Epidermal melanocyte (primary cell): ENCODE measurements at regions not wholly inside any gene's neighbourhood (a gene's known extent, or its start where the extent isn't known, plus 50 kb on each side); places are given as distances from the start of the nearest gene placed in this dataset.

Source experiments
- DNase-seq: peaks from one replicate; pipeline ENCODE4 v3.0.0; 2011; ENCODE audit warnings: low spot score; ENCODE audit not compliant: insufficient read length

DNA sequence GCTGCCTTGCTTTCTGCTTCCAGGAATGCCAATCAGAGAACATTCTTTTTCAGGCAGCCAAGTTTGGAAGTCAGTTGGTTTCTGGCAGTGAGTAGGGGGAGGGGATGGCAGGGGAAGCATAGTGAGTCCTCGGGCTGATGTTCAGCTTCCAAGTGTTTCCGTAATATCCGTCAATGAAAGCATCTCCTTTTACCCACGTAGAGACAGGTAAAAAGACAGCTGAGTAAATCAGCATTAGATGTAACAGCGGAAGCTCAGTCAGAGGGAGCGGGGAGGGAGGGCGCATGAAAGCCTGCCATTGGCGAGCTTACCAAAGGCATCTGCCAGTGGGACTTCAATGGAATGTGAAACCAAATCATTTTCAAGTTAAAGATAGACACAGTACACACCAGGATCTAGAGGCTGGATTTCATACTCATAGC, 117.1 kb upstream of the DTNA start:
- no peak for DNase-seq

DNA sequence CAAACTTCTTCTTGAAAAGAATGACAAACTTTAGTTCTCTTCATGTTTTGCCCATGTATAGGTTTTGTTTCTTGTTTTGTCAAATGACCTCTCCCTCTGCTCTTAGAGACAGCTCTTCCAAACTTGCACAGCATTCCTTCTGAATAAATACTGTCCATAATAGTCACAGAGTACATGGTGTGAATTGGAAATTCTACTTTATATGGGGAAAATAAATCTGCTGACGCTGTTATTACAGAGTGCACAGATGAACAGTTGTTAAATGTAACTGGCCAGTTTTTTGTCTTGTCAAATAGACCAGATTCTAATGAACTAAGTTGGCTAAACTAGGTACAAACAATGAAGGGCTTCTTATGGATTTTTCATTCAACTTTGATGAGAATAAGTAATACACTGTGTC, 115.8 kb upstream of the DTNA start:
- DNase-seq: no peak

DNA sequence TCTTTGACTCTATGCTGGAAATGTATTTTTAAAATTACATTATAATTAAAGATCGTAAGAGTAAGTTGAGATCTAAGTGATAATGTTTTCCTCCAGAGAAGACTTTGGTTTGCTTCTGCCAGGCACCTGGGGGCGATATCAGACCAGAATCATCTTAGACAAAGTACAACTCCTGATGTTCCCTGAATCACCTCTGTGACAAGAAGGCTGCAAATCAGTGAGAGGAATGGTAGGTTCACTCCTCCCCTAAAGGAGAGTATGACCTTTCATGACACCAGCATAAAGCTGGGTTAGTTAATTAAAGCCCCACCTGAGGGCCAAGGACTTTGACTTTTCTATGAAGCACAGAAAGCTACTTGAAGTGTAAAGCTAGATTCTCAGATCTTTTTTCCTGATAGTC, 114.4 kb upstream of the DTNA start:
- no peak for DNase-seq

DNA sequence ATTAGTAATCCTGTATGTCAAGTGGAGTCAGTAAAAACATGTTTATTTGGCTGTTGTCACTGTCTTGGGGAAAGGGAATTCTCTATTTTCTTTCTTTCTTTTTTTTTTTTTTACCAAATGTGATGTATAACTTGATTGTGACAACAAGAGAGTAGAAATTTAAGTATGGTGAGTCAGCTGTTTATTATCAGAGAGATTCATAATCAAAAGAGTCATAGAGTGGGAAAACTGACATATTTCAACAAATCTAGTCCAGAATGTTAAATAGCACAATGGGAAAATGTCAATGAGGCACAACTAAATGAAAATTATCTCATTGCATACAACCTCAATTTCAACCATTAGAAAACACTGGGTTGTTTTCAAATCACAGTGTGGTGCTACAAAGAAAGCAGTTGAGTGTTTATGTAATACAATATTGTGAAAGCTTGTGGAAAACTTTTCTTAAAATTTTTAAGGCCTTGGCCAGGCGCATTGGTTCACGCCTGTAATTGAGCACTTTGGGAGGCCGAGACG, 111.9 kb upstream of the DTNA start:
- no peak for DNase-seq

DNA sequence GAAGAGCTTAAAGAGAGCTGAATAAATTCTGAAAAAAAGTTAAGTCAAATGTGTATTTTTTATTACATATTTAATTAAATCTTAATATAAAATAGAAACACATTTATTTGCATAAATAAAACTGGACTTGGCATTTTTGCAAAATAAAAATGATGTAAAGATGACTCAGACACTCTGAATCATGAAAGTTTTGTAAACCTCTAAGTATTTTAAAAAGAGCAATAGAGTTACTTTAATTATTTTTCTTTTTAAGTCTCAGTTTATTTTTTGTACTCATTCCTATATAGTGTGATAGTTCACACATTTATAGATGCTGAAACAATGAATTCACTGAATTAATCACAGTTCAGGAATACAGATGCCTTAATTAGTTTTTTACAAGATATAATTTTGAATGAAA, 109.9 kb upstream of the DTNA start:
- no peak for DNase-seq

DNA sequence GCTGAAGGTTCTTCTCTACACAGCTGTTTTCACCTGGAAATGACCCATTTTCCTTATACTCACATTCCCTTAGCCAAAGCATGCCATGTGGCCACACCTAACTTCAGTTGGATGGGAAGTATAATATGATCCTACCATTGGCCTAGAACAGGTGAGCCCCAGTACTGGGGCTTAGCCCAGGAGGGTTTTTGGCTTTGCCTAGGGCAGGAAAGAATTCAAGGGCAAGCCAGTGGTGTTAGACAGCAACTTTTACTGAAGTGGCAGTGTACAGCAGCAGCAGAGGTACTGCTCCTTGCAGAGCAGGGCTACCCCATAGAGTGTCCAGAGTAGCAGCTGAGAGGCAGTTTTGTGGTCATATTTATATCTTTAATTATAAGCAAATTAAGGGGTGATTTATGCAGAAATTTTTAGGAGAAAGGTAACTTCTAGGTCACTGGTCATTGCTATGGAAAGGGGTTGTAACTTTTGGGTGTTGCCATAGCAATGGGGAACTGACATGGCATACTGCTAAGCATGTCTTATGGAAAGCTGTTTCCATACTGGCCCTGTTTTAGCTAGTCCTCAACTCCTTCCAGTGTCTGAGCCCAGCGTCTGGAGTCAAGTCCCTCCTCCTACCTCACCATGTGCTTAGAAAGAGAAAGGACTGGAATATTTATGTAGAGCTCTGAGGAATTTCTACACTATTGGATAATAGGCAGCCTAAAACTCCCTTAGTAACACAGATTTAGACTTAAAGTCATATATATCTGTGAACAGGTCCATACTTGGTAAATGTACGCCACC, 109.0 kb upstream of the DTNA start:
- DNase-seq: no peak

DNA sequence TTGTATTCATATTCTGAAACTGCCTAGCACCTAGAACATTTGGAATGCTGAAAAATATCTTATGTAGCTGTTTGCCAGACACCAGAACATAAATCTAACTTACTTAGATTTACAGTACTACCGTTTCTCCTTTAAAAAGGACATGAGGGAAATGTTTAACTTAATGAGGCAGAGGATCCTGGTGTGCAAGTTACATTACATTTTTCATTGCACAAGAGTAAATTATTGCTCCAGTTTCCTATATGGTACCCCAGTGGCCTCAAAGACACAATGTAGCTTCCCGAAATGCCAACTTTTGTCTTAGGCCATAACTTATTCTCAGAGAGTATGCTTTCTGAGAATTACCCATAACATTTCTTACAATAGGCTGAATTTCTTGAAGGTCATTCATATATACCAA, 105.5 kb upstream of the DTNA start:
- DNase-seq: no peak

DNA sequence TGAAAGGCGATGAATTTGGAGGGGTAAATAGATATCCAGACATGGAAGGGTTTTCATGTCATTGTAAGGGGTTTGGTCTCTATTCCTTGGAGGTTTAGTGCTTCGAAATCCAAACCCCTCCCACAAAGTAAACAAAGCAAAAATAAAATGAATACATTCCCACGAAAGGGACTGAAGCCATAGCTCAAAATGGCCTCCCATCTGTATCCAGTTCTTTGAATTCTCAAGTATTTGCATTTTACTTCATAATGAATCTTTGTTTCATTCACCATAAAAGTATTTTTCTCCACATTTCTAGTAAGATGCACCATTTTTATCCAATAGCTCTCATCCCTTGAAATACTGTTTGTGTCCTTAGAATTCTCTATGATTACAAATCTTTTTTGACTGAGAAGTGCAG, 103.2 kb upstream of the DTNA start:
- no peak for DNase-seq

DNA sequence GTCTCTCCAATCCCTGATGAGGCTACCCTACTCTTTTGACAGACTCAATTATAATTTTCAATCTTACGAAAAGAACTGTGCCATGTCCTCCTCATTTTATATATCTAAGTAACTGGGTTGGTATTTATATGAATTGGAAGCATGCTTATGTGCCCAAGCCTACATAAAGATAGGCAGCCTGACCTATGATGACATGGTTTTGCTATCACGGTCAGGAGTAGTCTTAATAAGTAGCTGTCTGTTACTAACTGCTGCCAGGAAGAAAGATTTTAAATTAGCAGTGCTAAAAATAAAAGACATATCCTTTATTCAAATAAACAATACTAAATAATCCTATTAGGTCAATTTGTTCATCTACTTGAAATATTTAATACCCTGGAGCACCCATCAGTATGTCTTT, 102.0 kb upstream of the DTNA start:
- DNase-seq: no peak

DNA sequence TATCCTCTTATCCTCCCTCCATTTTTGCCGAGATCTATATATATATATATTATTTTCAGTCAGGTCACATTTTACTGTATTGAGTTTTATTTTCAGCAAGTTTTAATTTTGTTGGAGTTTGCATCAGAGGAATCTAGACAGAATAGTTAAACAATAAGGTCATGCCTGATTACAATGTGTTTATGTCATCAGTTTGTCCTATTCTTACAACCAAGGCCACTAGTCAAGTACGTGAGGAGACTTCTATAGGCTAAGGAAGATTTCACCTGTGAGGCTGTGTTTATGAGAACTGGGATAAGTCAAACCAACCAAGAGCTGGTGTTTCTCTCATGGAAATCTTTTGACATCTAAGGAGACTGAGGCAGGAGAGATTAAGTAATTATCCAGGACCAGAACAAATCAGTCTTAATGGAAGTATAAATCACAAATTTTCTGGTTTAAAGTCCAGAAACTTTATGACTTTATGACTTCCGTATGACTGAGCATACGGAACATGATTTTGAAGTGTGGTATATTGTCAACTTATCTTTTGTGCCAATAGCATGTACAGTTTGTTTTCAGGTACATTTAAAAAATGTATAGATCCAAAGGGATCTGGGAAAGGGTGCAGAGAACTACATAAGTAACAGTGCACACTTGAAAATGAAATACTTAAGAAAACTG, 100.0 kb upstream of the DTNA start:
- no peak for DNase-seq

DNA sequence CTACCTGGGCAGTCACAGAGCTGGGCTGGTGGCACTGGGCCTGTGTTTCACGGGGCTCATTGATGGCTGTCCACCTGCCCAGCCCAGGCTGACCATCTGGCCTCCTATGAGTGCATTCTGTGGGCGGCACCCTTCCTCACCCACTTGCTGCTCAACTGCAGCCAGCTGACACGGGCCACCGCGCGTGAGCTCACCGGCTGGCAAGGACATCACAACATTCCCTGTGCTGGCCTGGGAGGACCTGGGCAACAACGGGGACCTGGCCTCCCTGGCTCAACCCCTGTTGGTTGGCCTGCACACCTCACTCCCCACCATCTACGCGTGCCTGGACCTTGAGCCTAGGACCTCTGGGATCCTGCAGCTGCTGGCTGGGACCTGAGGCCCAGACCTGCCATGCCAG, 98.2 kb upstream of the DTNA start:
- DNase-seq: no peak

DNA sequence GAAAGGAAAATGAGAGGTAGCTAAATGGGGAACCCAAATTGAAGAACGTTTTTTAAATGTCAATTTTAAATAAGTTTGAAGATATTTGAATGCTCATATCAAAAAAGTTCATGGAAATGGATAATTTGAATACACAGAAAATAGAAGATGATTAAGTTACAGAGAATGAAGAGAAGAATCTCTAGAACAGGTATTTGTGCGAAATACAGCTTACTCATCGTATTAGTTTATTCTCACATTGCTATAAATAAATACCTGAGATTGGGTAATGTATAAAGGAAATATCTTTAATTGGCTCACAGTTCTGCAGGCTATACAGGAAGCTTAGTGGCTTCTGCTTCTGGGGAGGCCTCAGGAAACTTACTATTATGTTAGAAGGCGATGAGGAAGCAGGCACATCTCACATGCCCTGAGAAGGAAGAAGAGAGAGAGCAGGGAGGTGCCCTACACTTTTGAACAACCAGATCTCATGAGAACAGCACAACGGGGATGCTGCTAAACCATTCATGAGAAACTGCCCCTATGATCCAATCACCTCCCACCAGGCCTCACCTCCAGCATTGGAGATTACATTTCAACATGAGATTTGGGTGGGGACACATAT, 89.7 kb upstream of the DTNA start:
- no peak for DNase-seq

DNA sequence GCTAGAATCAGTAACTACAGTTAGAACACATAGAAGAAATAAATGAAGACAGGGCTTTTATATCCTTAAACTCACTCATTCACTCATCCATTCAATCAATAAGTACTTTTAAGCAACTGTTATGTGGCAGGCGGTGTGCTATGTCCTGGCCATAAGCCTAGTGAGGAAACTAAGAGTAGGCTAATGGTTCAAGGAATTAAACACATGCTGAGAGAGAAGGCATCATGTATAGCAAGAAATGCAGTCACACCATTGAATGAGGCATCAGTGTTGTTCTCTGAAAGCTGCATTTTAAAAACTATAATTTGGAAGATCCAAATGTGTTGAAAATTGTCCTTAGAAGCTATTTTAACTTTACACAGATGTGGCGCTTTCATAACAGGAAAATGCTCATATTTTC, 86.5 kb upstream of the DTNA start:
- DNase-seq: no peak

DNA sequence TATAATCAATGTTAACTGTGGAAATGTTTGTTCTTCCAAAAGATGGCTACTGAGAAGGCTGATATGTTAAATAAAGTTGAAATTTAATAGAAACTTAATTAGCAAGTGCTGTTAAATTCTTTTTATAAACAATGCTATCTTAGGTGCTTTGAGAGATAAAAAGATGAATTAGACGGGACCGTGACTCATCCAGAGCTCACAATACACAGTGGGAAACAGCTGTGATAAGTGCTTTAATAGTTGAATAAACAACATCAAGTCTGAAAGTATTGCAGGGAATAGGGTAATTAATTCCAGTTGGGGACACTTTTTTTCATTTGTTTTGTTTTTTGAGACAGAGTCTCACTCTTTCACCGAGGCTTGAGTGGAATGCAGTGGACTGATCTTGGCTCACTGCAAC, 85.5 kb upstream of the DTNA start:
- no peak for DNase-seq

DNA sequence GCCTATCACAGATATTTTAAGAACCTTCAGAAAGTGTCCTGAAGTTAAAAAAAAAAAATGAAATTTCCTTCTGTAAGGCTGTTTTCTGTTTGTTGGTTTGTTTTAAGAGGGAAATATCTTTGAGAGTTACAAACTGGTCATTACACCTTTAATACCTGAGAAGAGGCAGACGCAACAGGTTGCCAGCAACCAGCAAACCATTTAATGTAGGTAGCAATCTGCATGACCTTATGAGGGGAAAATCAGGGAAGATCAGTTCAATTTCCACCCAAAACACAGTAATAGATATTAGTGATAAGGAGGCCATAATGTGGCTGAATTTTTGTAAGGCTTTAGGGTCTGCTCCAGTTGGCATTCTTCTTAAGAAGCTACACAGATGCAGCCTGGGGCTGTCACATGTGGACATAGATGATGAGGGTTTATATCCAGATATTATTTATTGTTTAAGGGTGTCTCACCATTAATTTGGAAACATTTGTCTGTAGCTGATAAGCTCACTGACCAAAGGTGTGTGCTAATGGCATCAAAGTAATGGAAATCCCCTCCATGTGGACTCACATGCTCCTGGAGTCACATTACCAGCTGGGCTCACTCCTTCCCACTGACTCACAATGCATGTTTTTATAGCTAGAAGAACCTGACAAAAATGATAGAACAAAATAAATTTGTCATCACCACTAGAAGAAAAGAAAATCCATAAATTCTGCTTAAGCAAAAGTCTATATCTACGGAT, 83.5 kb upstream of the DTNA start:
- no peak for DNase-seq

DNA sequence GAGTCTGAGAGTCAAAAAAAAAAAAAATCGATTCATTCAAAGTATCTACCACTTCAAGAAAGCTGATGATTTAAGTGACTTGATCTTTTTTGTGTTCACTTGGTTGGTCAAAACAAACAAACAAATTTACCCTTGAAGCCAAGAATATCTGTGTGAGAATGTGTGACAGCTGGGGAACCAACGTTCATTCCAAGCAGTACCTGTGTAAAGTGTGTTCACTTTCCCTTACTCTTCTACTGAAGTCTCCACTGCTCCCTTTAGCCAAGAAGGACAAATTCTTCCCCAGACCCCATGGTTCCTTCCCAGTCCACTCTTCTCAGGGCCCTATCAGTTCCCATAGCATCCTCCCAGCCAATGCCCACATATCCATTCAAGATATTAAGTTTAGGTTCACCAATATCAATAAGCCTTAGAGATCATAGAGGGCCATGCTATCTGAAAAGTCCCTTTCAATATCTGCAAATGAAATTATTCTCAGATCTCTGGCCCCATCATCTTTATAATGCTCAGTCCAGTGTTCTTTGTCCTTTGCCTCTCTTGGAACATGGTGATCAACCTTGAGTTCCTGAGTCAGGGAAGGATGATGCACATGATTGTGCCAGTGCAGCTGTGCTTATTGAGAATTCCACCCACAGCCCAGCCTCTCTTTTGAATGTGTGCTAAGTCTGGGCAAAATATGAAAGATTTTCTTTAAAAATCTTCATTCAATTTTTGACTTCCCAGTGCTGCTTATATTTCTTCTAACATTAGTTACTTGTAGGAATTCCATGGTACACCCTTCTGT, 82.8 kb upstream of the DTNA start:
- DNase-seq: no peak

DNA sequence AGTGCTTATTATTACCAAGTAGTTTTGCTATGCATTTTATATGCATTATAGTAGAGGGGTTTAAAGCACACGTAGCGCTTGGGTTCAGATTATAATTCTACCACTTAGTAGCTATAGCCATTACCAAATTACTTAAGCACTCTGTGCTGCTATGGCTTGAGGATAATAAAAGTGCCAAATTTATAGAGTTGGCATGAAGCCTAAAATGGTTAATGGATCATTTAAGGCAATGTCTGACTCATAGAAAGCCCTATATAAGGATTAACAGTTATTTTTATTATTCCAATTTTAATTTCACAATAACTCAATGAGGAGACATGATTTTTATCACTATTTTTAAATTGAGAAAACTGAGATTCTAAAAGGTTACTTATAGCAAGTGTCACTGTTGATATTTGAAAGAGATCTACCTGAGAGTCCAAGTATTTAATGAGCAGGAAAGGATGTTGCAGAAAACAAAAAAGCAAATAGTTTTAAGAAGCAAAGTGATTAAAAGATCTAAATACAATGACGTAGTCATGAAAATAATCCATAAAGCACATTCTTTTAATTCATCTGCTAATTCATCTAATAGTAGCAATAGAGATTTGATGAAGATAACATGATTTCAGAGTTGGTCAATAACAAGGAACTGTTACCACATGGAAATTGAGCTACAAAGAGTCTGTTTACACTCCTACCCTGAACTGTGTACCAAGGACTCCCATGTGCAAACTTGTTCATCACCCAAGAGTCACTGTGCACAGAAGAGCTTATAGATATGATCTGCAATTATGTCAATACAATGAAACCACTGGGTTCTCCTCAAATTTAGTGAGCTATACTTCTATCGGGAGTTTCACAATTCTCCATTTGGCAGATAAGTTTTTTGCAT, 78.8 kb upstream of the DTNA start:
- DNase-seq: no peak

DNA sequence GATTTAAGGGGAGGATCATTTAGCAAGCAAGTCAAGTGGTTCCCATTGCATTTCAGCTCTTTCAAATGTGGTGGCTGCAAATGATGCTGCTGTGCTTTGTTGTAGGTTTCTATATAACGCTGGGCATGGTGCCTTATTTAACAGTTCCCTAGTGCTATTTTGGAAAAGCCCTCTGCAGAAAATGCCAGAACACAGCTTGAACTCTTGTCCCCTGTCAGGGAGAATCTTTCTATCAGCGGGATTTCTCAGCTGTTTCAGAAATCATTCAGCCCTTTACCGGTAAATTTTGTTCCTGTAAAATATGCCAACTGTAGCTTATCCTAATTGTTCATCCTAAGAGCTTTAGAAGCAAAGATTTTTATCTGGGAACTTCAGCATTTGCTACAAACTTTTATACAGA, 77.8 kb upstream of the DTNA start:
- no peak for DNase-seq

DNA sequence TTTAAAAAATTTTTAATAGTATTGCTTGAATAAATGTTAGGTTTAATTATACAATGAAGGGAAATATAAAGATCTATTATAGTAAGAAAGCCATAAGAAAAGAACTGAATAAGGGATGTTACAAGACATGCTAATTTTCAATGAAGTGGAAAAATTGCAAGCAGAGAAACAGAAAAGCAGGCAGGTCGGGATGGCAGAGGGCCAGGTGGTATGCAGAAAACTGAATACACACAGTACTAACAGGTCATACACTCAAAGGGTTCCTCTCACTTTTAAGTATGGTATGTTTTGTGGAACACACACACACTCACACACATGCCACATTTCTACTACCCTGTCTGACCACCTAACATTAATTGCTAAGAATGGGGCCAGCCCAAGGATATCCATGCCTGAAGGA, 76.7 kb upstream of the DTNA start:
- DNase-seq: no peak

DNA sequence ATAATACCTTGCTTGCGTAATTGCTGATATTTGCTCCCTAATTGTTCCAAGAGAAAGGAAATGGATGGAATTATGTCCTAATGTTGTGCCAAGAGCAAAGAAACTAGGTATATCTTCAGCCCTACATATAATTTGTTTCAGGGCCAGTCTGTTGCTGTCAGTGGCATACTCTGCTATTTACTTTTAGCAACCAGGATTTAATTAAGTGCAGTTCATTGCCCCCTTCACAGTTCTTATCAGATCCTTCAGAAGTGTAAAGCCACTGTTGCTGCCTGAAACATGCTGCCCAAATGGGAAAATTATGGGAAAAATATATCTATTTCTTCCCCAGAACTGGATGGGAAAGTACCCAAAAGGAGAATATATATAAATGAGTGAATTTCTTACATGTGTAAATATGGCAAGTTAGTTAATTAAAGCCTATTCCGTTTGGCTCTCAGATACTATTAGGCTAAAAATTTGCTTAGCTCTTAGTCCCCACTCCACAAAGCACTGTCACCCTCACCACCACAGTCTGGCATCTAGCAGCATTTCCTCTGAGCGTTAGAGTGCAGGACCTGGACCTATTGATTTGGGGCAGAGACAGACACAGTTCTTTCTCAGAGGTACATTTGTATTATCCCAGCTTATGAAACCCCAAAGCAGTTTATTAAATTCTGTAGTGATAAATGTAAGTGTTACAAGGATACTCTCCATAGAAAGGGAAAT, 72.8 kb upstream of the DTNA start:
- DNase-seq: no peak
